G401 (cell line): ENCODE measurements at regions not wholly inside any gene's neighbourhood (a gene's known extent, or its start where the extent isn't known, plus 50 kb on each side); places are given as distances from the start of the nearest gene placed in this dataset.
"Not testable (repeated sequence)": the region's sequence is repeated elsewhere in the genome, so short reads cannot be mapped to it uniquely, and the experiment has no call there.

Source experiments
- DNase-seq: peaks from one replicate; pipeline ENCODE4 v3.0.0-alpha.2; 2015; ENCODE audit warnings: low spot score
- in situ Hi-C: cut with HindIII; loops from 2 replicates; pipeline ENCODE4 v1.10.0; 2016; ENCODE audit warnings: low sequenced_read_pairs, mixed read lengths

DNA sequence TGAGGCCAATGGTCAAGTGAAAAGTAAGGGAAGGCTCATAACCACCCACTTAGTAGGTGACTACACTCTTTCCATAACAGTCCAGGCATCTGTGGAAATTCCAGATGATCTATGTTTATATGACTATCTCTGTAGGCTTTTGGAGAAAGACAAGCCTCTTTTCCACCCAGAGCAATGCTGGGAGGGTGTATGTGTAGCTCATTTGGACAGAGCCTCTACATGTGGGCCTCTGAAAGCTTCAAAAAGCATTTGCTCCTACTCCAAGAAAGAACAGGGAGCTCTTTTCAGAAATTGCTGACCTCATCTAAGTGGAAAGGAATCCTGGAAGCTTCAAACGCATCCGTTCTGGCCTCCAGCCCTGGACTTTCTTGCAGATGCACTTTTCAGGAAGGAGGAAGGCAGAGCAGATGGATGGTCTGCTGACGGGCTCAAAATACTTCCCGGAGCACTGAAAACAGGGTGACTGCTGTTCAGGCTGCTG lies 308.7 kb downstream of the LRATD1 start:
- in situ Hi-C loops = no loop called here
- DNase-seq = no peak

DNA sequence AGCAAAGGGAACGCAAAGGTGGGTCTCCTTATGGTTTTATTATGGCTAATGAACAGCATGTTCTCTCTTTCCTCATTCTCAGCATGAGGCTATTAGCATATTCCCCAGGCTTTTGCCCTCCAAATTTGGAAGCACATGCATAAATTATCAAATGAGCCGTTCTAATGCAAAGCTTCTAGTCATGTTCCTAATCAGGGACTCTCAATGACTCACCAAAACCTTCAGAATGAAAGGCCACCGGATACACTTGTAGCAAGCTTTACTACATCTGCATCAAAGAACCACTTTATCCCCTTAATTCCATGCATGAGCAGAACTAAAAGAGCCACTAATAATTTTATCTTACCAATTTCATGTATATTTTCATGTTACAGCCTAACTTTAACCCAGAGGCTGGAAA lies 310.5 kb downstream of the LRATD1 start:
- in situ Hi-C loops = no loop called here
- no peak for DNase-seq

DNA sequence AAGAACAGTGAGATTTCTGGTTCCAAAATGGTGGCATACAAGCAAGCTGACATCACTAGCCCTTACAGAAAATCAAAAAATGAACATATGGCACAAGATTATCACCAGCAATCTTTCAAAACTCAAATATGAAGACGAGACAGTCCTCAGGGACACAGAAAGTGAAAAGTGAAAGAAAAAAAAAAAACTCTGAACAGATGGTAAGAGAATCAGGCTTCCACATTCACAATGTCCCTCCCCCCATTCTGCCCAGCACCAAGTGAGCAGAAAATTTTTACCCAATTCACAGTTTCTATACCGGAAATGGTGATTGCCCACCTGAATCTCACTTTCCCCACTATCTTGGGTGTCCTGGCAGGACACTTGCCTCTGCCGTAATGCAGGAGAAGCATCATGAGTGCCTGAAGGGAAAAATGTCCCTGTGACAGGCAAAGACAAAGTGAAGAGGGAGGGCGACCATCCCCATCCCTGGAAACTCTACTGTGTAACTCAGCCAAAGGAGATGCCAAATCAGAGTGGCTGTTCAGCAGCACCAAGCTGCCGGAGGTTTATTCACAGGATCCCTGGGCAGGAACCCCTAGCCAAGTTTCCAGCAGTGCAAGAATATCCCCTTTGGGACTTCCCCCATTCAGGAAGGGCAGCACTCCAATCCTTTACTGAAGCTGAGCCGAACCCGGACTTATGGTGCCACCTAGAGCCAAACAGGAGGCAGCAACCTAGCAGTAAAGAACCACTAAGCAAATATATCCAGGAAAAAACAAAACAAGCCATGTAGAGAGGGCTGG lies 312.2 kb downstream of the LRATD1 start:
- in situ Hi-C loops = no loop called here
- peak; percentile 2 for DNase-seq

DNA sequence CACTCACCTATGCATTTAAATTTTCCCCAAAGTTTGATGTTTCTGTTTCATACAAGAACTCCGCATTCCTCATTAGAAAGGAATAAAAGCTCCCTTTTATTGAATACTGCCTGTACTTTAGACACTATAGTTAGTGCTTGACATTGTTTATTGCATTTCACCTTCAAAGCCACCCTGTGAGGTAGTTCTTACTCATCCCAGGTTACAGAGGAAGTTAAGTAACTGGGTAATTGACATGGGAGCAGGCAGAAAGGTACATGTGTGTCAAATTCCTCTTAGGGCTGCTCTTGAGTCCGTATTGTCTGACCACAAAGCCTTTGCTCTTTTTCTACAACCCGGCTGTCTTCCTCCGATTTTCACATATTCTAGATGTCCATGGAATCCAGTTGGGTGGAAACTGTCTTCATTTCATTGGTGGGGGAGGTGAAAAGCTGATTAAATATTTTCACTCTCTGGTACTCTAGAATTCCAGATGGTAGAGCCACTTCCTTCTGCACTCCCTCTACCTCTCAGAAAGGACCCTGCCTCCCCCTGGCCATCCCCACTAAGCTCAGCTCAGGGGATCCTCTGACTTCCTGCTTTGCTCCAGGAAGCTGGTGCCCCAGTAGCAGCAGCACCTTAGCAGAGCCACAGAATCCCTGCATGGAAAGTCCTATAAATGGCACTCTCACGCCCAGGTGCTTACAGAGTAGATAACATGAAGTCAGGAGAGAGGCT lies 319.2 kb downstream of the LRATD1 start:
- no peak for DNase-seq
- in situ Hi-C loops = no loop called here

DNA sequence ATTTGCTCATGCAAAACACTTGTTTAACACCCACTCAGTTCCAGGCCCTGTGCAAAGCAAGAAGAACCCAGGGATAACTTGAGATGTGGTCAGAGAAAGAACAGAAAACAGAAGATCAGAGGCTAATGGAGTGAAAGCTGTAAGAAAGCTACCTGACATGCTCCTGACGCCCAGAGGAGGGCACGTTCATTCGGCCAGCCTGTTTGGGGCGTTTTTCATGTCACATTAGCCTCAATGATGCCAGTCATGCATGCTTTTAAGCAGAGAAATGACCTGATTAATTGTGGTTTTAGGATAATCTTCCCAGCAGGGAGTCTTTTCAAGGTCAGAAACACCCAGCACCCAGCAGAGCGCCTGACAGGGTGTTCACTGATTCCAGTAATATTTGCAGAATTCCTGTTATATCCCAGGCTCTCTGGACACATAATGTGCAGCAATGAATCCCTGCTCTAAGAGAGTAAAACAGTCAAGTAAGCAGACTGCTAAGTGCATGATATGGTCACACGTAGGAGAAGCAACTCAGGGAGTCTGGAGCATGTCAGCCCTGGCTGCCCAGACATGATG lies 320.0 kb downstream of the LRATD1 start:
- in situ Hi-C loops = no loop called here
- no peak for DNase-seq

DNA sequence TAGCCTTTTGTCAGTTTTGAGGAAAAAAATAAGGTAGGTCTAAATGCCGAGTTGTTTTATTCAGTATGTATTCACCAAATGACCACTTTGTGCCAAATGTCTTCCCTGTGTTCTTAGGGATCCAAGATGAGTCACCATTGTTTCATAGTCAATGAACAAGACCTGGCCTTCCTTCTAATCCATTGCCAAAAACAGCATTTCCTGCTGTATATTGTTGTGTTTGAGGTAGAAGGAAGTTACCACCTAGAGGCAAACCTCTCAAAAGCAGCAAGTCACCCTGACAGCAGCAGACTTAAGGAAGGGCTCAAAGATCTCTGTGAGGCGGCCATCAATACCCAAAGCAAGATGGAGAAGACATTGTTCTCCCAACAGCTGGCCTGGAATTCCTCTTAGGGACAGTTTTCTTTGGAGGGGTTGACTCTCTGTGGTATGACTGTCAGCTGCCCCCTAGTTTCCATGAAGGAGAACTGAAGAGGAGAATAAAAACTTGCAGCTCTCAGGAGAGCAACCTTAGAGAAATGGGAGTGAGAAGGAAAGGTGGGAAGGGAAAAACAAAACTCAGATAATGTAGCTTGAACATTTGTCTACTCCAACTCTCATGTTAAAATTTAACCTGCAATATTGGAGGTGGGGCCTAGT lies 328.3 kb downstream of the LRATD1 start:
- DNase-seq = no peak
- in situ Hi-C loops = no loop called here

DNA sequence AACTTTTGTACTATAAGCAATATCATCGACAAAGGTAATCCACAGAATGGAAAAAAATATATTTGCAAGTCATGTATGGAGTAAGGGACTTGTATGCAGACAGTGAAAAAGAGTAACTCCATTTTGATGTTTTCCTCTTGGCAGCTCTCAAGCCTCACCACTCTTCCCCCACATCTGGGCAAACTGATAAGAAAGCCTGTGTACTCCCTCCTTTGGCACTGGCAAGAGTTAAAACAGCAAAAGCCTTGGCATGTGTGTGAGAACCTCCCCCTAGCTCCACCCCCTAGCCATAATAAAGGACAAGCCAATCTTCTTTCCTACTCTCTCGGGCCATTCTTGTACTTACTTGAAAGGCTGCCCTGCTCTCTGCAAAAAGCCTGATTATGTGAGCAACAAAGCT lies 335.2 kb downstream of the LRATD1 start:
- in situ Hi-C loops = no loop called here
- DNase-seq = no peak

DNA sequence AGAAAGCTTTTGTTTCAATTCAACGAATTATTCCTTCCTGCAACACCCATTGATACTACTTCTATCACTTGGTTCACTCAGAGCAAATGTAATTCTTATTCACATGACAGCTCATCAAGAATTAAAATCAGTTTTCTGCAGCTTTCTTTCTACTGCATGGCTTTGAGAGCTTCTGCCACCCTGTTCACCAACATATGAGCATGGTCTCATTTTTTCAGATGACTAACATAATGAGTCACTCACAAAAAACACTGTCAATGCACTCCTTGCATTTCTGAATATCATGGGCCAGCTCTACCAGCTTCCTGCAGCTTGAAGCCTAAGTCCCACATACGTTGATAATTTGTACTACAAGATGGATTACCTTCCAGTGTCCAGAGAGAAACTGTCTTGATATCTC lies 342.9 kb downstream of the LRATD1 start:
- DNase-seq = no peak
- in situ Hi-C loops = no loop called here

DNA sequence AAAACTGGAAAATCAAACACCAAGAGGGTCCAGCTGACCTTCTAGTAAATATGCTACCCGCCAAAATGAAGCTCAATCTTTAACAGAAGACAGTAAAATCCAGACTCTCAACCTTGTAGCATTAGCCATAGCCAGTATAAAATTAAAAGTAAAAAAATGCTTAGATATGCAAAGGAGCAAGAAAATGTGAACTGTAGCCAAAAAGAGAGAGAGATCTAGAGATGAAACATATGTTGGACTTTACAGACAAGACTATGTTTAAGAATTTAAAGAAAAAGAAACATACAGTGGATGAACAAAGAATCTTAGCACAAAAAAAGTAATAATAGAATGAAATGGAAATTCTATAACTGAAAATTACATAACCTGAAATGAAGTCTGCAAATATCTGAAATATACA lies 344.5 kb downstream of the LRATD1 start:
- DNase-seq = no peak
- in situ Hi-C loops = no loop called here

DNA sequence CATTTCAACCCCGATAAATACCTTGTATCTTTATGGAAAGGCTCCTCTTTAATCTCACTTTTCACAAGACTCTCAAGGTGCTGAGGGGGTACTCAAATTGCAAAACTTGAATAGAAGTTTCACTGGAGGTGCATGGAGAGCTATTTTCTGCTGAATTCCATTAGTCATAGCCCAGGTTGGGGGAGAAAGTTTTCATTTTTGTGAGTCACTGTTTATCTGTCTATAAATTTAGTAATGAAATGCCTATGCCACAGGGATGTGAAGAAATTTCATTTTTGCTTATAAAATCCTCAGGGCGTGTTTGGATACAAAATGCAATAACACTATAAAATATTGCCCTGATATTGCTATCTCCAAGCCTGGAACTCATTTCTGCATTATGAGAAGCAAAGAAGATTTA lies 346.3 kb downstream of the LRATD1 start:
- in situ Hi-C loops = no loop called here
- DNase-seq = no peak

DNA sequence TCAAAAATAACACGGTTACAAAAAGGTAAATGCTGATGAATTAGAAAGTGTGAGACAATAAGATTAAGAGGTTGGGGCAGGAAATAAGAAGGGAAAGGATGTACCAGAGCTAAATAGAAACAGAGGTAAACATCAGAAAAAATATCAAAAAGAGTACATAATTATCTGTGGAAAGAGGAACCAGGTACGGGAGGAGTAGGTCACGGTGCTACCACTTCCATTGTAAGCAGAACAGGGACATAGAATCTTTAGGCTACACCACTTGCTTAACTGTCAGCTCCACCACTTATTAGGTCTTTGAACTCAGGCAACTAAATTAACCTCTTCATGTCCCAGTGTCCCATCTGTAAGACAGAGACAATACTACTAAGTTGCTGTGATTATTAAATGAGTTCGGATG lies 350.3 kb downstream of the LRATD1 start:
- DNase-seq = no peak
- in situ Hi-C loops = no loop called here

DNA sequence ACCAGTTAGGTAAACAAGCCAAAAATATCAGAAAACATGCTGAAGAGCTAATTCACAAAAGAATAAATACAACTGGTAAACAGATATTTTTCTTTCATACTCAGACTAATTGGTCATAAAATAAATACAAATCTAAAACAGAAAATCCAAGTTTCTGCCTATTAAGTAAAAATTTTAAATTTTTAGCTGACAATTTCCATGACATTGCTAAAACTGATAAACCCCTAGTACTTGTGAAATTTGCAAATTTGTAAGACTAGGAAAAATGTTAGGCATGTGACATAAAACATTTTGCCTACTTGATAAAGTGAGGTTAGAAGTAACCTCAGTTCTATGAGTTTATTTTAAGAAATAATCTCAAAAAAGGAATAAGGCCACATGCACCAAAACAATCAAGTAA lies 356.1 kb downstream of the LRATD1 start:
- in situ Hi-C loops = no loop called here
- no peak for DNase-seq

DNA sequence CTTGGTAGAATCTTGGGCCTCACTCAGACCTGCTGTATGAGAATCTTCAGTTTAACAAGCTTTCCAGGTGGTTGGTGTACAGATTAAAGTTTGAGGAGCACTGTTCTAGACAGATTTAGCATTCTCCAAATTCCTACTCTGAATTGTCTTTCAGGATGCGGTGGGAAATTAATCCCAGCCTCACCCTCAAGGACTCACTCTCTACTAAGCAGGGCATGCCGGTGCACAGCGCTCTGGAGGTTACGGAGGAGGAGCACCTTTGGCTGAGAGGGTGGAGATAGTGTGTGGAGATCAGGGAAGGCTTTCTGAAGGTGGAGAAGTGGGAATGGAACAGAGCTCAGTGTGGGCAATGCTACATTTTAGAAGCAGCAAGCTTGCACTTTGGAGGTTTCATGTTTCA lies 359.2 kb downstream of the LRATD1 start:
- DNase-seq = no peak

DNA sequence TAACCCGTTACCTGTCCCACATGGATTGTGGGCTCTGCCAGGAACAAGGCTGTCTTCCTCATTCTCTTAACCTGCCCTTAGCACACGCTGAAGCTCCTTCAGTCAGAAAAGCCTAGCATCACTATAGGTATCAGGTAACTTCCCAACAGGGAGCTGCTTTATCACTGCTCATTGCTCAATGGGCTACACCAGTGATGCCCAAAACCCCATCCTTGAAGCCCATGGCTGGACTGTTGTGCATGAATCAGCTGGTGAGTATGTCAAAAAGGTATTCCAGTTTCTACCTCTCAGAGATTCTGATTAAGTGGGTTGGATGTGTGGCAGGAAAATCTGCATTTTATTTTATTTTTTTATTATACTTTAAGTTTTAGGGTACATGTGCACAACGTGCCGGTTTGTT lies 362.2 kb downstream of the LRATD1 start:
- DNase-seq = no peak
- in situ Hi-C loops = no loop called here

More for the DNA sequence above, 359.2 kb downstream of the LRATD1 start:
- in situ Hi-C loops = no loop called here

DNA sequence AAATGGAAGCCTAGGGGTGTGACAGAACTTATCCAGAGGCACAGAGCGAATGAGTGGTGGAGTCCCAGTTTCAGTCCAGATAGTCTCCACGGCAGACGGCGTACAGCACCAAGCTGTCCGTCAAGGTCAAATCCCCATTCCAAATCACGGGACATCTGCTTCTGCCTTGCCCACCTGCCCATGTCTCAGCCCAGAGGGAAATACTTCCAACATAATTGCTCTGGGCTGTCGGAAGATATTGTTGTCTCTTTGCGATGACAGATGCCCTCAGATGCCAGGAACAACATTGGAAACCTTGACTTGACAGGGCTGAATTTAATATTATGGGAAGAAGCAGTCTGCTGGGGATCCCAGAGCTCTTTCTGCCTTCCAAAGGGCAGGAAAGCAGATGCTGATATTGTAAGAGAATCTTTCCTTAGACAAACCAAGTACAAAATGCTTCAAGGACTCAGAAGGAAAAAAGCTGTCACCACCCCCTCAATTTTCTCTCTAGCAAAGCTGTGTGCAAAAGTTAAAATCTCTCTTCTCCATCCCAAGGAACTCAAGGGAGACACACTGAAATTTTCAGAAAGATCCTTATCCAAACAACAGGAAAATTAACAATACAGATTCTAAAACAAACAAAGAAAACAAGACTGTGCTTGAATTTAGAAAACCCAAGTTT lies 364.0 kb downstream of the LRATD1 start:
- no peak for DNase-seq
- in situ Hi-C loops = no loop called here

DNA sequence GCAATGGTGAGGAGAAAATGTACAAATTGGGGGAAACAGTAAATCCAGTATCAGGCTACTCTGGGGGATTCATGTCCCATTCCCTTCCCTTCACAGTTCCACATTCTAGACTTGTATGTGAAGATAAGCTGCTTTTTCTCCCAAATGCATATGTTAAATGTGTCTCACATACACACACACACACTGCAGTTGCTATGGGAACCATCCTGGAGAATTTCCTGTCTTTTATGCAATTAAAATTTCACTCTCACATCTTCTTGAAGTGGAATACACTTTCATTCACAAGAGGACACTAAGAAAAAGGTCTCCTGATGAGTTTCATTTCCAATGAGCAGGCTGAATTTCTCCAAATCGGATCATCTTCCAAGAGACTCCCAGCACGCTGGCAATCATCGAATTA lies 366.0 kb downstream of the LRATD1 start:
- in situ Hi-C loops = no loop called here
- DNase-seq = no peak

DNA sequence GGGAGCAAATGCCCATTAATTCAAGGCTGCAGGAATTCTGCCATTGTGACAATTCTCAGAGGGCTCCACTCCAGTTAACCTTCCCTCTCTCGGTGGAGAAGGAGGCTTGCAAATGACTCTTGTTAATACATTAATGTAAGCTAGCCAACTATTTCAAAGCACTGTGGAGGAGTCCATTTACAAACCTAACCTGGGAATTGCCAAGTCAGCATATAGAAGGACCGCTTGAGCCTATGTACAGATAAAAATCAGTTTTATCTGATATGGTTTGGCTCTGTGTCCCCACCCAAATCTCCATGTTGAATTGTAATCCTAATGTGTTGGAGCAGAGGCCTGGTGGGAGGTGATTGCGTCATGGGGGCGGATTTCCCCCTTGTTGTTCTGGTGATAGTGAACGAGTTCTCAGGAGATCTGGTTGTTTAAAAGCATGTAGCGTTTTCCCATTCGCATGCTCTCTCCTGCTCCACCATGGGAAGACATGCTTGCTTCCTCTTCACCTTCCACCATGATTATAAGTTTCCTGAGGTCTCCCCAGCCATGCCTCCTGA lies 366.7 kb downstream of the LRATD1 start:
- in situ Hi-C loops = no loop called here
- DNase-seq = no peak

DNA sequence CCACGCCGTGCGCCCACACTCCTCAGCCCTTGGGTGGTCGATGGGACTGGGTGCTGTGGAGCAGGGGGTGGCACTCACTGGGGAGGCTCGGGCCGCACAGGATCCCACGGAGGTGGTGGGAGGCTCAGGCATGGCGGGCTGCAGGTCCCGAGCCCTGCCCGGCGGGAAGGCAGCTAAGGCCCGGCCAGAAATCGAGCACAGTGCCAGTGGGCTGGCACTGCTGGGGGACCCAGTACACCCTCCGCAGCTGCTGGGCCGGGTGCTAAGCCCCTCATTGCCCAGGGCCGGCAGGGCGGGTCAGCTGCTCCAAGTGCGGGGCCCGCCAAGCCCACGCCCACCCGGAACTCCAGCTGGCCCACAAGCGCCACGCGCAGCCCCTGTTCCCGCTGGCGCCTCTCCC lies 370.0 kb downstream of the LRATD1 start:
- DNase-seq, in situ Hi-C loops: not testable (repeated sequence)

DNA sequence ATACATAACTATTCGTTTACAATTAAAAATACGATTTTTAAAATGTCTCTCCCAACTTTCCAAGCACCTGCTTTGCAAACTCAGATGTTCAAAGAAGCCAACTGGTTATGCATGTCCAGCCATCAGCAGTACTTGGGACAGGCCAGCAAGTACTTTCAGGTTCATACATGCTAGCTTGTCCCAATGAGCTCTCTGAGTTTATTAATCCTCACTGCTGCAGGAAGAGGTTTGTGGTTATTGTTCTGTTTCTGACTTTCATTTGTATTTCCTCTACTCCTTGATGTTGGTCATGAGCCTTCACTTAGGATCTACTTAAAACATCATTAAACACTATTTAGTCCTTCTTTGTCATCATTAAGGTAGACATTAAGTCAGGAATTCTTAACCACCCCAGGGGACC lies 374.1 kb downstream of the LRATD1 start:
- in situ Hi-C loops = no loop called here
- DNase-seq = no peak
